ENCODE measurements at regions not wholly inside any gene's neighbourhood (a gene's known extent, or its start where the extent isn't known, plus 50 kb on each side); places are given as distances from the start of the nearest gene placed in this dataset.

GRCh38 chr5:148905541-148905940 lies 79.1 kb downstream of the ADRB2 start:
- Histone ChIP-seq H3K27me3 (replicated peaks in 1 of 4; ENCODE audit: control extremely low read depth in 1 of 4, control insufficient read depth in 3 of 4, insufficient read depth in 4 of 4, low read length in 3 of 4) (no peaks in the 10 kb centered on the region), H3K36me3 (replicated peaks in 1 of 2; ENCODE audit: control extremely low read depth in 1 of 2, control insufficient read depth in 1 of 2, extremely low read depth in 1 of 2, insufficient read depth in 2 of 2, low read length in 1 of 2) (no peaks in the 10 kb centered on the region), H3K9ac (ENCODE audit: low read length) (no peak overlapping the region), H3K9me3 (ENCODE audit: control extremely low read depth in 1 of 3, control insufficient read depth in 2 of 3, insufficient read depth in 1 of 3, low read length in 2 of 3) (no peaks in the 10 kb centered on the region), H3K79me2 (ENCODE audit: control insufficient read depth, insufficient read depth, low read length) (no peaks in the 10 kb centered on the region), H3K4me1 (ENCODE audit: control insufficient read depth in 2 of 2, insufficient read depth in 2 of 2, low read length in 2 of 2) (no peaks in the 10 kb centered on the region), H3K4me2 (replicated peaks; ENCODE audit: low read depth, low read length, poor library complexity, severe bottlenecking) (no peak overlapping the region), H2AFZ (ENCODE audit: insufficient read depth, low read depth, low read length, poor library complexity, severe bottlenecking) (no peak overlapping the region), H4K20me1 (ENCODE audit: control insufficient read depth, insufficient read depth, low read length, poor library complexity, severe bottlenecking) (no peaks in the 10 kb centered on the region), H3K27ac (ENCODE audit: low read length in 2 of 2) (no peak overlapping the region), H3K4me3 (ENCODE audit: control extremely low read depth in 1 of 5, extremely low read depth in 1 of 5, insufficient read depth in 1 of 5, low read depth in 2 of 5, low read length in 4 of 5) (no peak overlapping the region)
- WGBS (ENCODE audit: insufficient coverage), result no CpG with 5 or more reads among the region's 1 CpG
- TF ChIP-seq EZH2 (IDR thresholded peaks at IDR 0.05; ENCODE audit: borderline replicate concordance, insufficient read depth, low read depth, low read length, poor library complexity, severe bottlenecking), result no peak
- TF ChIP-seq CTCF (IDR thresholded peaks at IDR 0.05), result no peak
- H3K27ac Mint-ChIP-seq, result no peak overlapping the region
- peaks cover 5% of the 10 kb centered on the region for H3K4me1 Mint-ChIP-seq
- ChIA-PET POLR2A (no interaction called here), CTCF (interaction anchor here (0.7 to 1.0 kb wide), 2 partner anchors 13 to 84 kb away, joined by 3 read pairs; no protein-coding TSS in a partner anchor)
- no peaks in the 10 kb centered on the region for H3K9me3 Mint-ChIP-seq (ENCODE audit: insufficient read depth)
- H3K4me3 Mint-ChIP-seq, result no peak overlapping the region
- ATAC-seq (ENCODE audit: low read depth) (no peak), DNase-seq (no peak)
- intact Hi-C loops (cut with micrococcal nuclease), result no loop called here
- peaks cover 15% of the 10 kb centered on the region for H3K27me3 Mint-ChIP-seq

- ATAC-seq (ENCODE audit: low read depth) (no peak), DNase-seq (no peak)
- intact Hi-C loops (cut with micrococcal nuclease), result no loop called here
- Mint-ChIP-seq H3K4me1 (peaks cover 5% of the 10 kb centered on the region), H3K27ac (no peak overlapping the region), H3K27me3 (peaks cover 15% of the 10 kb centered on the region), H3K9me3 (ENCODE audit: insufficient read depth) (no peaks in the 10 kb centered on the region), H3K4me3 (no peak overlapping the region)
- Histone ChIP-seq H3K79me2 (ENCODE audit: control insufficient read depth, insufficient read depth, low read length) (no peaks in the 10 kb centered on the region), H3K4me3 (ENCODE audit: control extremely low read depth in 1 of 5, extremely low read depth in 1 of 5, insufficient read depth in 1 of 5, low read depth in 2 of 5, low read length in 4 of 5) (no peak overlapping the region), H3K27ac (ENCODE audit: low read length in 2 of 2) (no peak overlapping the region), H4K20me1 (ENCODE audit: control insufficient read depth, insufficient read depth, low read length, poor library complexity, severe bottlenecking) (no peaks in the 10 kb centered on the region), H3K4me2 (replicated peaks; ENCODE audit: low read depth, low read length, poor library complexity, severe bottlenecking) (no peak overlapping the region), H3K36me3 (replicated peaks in 1 of 2; ENCODE audit: control extremely low read depth in 1 of 2, control insufficient read depth in 1 of 2, extremely low read depth in 1 of 2, insufficient read depth in 2 of 2, low read length in 1 of 2) (no peaks in the 10 kb centered on the region), H3K9me3 (ENCODE audit: control extremely low read depth in 1 of 3, control insufficient read depth in 2 of 3, insufficient read depth in 1 of 3, low read length in 2 of 3) (no peaks in the 10 kb centered on the region), H3K9ac (ENCODE audit: low read length) (no peak overlapping the region), H3K4me1 (ENCODE audit: control insufficient read depth in 2 of 2, insufficient read depth in 2 of 2, low read length in 2 of 2) (no peaks in the 10 kb centered on the region), H3K27me3 (replicated peaks in 1 of 4; ENCODE audit: control extremely low read depth in 1 of 4, control insufficient read depth in 3 of 4, insufficient read depth in 4 of 4, low read length in 3 of 4) (no peaks in the 10 kb centered on the region), H2AFZ (ENCODE audit: insufficient read depth, low read depth, low read length, poor library complexity, severe bottlenecking) (no peak overlapping the region)
- WGBS (ENCODE audit: insufficient coverage), result 95% methylated on average over 3 of the region's 3 CpGs
- ChIA-PET POLR2A (no interaction called here), CTCF (interaction anchor here (1.2 kb wide), 1 partner anchor 51 kb away, joined by 3 read pairs; no protein-coding TSS in a partner anchor)
- TF ChIP-seq EZH2 (IDR thresholded peaks at IDR 0.05; ENCODE audit: borderline replicate concordance, insufficient read depth, low read depth, low read length, poor library complexity, severe bottlenecking), result no peak
- TF ChIP-seq CTCF (IDR thresholded peaks at IDR 0.05), result no peak
Observed at GRCh38 chr5:148906968-148907367, 80.6 kb downstream of the ADRB2 start.

Measured in B cell (primary cell).